Left forelimb (tissue), 1 donor: ENCODE measurements at regions not wholly inside any gene's neighbourhood (a gene's known extent, or its start where the extent isn't known, plus 50 kb on each side); places are given as distances from the start of the nearest gene placed in this dataset.

Source experiments
- DNase-seq: peaks from one replicate; pipeline ENCODE4 v3.0.0-alpha.2; 2018; ENCODE audit warnings: low spot score

DNA sequence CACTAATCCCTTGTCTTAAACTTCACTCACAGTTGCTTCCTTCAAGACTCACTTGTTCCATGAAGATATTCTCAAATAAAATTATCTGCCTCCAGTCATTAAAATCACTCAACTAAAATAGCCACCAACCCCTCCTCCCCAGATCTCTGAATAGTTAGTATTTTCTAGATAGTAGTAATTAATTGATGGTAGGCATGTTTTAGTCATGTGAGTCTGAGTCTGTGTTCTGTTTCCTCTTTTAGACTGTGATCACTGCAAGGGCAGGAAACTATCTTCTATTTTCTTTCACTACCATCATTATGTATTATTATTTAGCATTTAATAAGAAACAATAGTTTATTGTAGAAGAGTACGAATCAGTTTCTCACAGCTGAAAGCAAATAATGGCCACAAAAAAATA, 1080.5 kb downstream of the IGSF11 start:
- DNase-seq = no peak

DNA sequence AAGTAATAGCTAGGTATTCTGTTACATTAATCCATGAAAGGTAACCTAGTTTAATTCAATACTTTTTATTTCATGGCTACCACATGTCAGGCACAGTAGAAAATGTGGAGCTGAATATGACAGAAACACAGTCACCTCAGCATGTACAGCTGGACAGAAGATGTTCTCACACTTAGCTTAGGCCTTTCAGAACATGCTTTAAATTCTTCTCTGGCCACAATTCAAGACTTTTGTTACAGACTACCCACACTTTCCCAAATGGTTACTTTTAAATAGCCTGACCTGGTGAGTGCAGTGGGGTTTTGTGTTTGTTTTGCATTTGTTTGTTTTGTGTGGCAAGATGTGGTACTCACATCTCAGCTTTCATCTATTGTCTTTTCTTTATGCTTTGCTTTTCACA, 1079.5 kb downstream of the IGSF11 start:
- DNase-seq = no peak

DNA sequence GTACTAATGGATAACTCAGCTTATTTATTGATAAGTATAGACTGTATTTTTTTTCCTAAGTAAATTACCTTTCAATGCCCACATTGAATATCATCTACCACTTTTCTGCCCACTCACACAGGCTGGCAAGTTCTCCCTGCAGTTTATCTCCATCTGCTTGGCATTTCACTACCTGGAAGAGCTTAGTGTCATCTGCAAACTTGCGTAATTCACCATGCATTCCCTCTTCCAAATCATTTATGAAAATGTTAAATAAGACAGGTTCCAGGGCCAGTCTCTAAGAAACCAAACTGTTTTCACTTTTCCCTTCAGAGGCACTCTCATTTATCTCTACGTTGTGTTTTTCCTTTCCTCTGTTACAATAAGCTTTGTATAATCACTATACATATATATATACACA, 1076.6 kb downstream of the IGSF11 start:
- no peak for DNase-seq

DNA sequence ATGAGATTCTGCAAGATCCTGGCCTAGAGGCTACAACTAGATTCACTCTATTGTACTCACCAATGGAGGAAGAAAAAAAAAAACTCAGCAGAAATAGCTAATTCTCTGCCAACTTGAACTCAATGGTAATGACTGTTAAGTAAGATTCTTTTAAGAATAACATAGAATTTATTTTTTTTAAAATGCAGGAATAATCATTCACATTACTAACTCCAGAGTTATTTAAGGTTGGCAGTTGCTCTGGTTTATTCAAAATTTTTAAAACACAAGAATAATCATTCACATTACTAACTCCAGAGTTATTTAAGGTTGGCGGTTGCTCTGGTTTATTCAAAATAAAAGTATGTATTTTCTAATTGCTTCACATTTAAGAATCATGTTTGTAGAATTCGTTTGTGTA, 1071.9 kb downstream of the IGSF11 start:
- DNase-seq = no peak

DNA sequence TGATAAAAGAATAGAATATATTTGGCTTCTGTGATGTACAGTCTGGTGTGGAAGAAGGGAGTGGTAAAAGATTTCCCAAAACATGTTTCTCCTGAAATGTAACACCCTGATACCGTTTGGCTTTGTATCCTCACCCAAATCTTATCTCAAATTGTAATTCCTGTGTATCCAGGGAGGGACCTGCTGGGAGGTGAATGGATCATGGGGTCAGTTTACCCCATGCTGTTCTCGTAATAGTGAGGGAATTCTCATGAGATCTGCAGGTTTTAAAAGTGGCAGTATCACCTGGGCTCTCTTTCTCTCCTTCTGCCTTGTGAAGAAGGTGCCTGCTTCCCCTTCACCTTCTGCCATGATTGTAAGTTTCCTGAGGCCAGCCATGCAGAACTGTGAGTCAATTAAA, 1070.8 kb downstream of the IGSF11 start:
- DNase-seq = no peak

DNA sequence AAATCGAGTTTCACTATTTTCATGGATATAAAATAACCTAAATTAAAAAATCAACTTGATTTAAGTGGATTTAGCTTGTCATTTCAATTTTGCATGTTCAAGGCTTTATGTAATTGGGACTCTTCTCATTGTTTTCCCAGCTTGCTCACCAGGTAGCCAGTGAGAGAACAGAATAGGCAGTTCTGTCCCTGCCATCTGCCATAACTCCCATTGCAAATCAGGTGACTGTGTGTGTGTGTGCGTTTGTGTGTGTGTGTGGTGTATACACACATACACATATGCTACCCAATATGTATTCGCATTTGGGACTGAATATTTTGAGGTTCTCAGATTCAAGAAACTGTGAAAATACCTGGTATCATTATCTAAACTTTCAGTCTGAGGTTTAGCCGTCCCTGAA, 1069.8 kb downstream of the IGSF11 start:
- no peak for DNase-seq

DNA sequence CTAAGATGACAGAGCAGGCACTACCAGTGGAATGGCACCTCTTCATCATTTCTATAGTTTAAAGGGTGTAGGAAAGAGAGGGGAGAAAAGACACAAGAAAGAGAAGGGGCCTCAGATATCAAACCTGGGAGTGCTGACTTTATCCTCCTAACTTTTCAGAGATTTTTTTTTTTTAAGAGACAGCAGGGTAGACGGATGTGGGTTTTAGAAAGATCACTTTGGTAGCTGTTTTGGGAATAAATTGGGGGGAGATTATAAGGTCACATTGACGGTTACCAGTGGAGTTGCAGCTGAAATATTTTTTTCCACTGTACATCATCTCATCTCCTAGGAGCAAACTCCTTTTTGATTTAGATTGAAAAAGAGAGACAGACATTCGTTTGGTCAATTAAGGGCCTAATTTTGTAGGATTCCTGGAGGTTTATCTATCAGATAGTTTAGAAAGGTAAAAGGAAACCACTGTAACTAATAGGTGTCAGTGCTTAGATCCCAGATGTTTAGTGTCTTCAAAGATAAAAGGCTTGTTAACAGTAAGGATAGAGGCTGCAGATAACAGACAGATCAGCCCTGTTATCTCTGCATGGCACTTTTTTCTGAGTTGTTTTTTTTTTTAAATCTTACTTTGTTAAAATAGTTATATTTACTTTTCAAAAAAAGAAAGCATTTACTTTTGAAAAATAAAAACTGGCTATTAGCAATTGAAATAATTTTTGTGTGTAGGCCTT, 1057.0 kb downstream of the IGSF11 start:
- no peak for DNase-seq

DNA sequence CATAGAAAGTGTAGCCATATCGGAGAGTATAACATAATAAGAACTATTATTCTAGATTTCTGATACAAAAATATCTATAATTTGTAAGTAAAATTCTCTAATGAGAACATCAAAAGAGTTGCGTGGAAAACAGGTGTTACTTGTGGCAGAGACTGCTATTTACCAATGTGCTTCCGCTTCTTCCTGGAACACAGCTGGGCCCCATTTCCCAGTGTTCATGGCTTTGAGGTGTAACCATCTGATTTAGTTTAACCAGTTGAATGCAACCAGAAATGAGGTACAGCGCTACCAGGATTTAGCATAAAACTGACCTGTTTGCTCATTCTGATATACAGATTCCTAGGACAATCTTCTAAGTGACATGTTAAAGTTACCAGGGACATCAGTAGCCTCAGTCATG, 1055.2 kb downstream of the IGSF11 start:
- no peak for DNase-seq

DNA sequence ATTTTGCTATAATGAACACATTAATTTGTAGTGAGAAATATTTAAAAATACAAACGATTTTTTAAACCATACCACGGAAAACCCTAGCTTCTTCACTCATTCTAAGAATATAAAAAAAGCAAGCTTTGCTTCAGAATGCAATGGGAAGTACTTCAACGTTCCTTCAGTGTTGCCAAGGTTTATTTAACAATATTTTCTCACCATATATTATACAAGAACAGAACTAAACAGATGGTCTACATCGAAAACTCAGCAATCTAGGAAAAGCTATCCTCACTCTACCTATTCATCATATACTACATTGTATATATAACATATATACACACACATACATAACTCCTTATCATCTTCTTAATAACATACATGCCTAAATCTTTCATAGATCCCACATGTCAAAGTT, 1047.4 kb downstream of the IGSF11 start:
- no peak for DNase-seq

DNA sequence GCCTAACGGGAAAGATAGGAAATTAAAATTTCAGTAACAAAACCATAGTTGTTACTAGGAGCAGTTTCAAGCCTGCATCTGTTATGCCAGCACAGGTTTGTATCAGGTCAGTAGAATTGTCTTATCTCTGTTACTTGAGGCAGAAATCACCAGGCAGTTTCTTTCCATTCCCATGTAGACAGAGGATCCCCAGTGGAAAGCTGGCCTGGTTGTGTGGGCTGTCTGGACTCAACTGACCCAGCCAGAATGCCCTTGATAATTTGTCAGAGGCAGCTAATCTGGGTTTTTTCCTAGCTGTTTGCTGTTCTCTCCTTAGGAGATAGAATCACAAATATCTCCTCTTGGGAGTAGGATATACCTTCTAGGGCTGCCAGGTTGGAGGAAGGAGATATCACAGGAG, 1044.7 kb downstream of the IGSF11 start:
- DNase-seq = no peak

DNA sequence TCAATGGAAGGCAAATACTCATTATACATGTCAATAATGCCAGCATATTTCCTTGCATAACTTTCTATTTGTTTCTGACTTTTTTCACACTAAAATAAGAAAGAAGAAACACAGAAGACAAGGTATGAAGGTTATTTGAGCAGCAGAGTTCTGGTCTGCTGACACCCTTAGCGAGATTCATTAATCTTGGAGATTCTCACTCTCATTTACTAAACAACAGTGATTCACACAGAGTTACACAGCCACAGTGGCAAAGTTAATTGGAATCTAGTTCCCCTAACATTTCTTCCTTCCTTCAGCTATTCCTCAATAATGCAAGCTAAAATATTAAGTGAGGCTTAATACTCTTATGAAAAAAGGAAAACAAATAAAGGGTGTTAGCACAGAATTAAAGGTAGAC, 1044.0 kb downstream of the IGSF11 start:
- DNase-seq = no peak

DNA sequence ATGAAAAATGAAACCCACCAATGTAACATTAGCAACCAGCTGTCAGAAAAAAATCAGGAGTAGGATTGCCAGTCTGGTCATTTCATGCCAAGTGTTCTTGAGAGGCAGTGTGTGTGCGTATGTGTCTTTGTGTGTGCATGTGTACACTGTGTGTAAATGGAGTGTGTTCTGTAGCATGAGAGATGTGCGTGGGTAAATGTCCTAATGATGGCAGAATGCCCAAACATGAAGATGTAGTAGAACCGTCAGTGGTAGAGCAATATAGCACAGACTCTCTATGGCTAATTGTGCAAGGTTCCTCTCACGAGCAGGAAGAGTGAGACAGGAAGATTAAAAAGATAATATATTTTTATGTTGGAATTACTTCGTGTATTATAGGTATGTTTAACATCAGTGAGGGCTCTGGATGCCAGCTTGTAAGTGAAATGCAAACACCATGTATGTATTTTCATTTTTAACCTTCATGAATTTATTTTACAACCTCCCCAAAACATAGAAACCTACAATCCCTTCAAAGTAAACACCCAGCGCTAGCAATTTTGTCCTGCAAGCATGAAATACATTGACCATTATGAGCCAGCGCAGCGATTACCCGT, 1038.7 kb downstream of the IGSF11 start:
- DNase-seq = no peak

DNA sequence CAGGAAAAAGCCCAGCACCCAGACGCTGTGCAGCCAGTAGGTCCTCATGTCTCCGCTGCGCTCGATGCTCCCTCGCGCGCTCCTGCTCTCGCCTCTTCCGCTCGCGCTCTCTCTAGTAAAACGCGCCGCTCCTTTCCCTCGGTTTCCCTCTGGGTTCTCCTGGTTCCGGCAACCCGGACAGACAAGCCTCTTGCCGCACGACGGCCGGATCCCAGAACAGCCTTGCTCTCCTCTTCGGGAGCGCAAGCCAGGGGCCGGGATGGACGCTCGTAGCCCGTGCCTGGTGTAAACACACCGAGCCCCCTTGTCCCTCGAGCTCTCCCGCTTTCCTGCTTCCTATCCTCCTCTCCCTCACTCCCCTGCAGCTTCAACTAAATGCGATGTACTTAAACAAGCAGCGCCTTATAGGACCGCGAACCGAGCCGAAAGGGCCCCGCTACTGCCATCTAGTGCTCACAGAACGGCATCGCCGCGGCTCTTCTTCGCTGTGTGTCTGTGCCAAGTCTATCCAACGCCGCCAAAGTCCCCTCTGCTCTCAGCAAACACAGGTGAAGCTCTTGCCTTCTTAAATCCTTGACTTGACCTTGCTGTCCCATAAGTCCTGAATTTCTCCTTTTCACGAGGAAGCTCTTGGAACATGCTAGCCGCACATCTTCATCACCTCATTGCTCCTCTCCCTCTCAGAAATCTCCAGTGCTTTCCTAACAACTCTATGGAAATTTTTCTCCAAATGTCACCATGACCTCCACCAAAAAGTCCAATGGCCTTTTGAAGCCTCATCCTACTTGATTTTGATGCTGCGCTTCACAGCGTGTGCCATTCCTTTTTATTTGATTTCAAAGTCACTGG, 1037.2 kb downstream of the IGSF11 start:
- peak; percentile 86 for DNase-seq

DNA sequence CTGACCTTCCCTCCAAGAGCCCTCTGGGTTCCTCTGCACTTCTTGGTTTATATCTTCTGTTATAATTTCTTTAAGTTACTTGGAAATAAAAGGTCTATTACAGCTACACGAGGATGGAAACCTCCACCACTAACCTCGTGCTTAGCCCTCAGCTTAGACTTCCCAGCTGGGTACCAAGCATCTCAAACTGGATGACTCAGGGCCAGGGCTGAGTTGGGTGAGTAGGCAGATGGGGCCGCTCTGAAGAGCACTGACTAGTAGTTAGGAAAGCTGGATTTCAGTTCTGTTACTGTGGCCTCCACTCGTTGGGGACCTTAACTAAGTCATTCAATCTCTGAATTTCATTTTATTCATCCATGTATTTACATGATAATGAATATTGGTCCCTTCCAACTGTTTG, 1036.6 kb downstream of the IGSF11 start:
- no peak for DNase-seq

DNA sequence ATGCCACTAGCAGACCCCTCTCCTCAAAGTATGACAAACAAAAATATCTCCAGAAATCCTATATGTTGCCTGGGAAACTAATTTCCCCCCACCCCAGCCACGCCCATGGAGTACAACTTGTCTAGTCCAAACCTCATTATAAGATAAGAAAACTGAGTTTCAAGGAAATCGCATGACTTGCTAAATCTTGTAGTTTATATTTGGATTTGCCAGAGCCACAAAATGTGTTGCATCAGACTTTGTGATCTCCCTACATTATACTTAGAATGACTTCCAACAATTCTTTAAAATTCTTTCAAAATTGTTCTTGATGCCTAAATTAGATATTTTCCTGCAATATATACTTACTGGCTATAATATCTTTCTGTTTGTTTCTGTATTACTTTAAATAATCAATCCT, 1034.4 kb downstream of the IGSF11 start:
- DNase-seq = no peak

DNA sequence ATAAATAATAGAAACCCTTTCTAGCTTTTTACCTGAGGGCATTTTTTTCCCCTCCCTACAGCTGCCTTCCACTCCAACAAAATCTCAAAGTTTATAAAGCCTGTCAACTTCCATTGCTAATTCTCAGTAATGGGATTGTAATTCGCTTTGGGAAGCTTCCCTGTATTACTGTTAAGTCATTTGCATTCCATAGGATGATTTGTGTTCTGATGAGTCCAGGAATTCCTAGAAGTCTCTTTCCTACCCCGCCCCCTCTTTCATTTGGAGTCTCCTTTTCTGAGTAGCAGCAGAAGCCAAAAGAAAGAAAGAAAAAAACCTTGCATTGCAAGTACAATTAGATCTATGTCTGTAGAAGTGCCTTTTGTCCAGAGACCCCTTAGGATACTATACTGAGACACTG, 1033.3 kb downstream of the IGSF11 start:
- no peak for DNase-seq

DNA sequence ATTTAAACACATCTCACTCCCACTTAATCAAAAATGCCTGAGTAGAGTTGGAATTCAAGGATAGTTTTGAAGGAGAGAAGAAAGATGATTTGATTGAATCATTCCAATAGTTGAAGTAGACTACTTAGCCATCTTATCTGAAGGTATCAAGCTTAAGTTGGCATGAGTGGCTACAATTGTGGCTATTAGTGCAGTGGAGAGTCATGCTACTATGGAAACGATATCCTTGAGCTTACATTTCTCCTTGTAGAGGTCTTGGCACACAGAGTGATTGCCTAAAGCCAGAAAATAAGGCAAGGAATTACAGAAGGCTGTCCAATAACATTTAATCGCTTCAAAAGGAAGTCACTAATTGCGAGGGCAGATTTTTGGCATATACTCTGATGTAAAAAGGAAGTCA, 1022.7 kb downstream of the IGSF11 start:
- DNase-seq = no peak

DNA sequence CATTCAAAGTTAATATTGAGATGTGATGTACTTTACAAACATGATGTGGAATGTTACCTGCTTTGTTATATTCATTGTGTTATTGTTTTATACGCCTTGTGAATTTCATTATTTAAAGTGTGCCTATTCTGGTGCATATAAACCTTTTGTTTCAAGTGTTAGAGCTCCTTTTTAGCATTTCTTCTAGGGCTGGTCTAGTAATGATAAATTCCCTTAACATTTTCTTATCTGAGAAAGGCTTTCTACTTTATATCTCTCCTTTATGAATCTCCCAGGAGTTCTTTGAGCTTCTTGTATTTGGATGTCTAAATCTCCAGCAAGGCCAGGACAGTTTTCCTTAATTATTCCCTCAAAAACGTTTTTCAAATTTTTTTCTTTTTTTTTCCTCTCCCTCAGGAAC, 1005.6 kb downstream of the IGSF11 start:
- DNase-seq = no peak

DNA sequence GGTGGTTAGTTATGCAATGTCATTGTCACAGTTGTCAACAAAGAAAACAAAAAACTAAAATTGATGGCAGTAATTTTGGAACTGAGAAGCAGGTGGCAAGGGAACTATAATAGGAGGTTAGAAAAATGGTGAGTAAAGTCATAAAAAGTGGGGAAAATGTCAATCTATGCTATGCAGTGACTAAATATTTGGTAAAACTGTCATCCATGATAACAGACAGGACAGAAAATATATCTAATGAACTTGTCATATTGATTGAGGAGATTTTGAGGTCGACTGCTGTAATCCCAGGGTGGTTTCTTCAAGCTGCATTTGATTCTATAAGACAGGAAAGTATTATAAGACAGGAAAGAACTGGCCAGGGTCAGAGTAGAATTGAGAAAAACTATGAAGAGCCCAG, 998.4 kb downstream of the IGSF11 start:
- DNase-seq = no peak

DNA sequence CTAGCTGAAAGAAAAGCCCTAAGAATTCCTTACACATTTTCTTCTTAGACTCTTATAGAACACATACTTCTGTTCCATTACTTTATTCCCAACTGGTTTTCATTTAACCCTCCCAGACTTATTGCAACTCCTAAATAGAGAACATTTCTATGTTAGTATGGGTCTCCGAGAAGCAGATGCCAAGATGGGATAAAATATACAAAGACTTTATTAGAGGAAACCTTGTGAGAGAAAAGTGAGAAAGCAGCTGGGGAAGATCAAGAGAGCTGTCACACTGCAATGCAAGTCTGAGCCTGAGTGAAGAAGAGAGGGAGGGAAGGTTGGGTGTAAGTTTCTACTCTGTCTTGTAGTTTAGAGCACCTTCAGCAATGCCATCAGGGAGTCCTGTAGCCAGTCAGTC, 979.3 kb downstream of the IGSF11 start:
- DNase-seq = no peak

DNA sequence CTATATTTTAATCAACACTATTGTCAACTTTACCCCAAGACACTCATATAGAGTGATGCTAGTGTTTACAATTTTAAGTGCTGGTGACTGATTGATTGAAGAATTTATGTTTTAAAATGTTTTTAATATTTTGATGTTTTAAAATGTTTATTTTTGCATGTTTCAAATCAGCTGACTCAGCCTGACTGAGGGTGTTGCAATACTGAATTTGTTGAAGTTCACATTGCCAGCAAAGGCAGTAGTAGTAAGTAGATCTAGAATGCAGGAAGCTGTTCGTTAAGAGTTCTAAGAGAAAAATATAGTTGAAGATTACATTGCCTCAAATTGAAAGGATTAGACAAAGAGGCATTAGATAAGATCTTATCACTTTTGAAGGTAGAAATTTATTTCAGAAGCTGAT, 977.6 kb downstream of the IGSF11 start:
- no peak for DNase-seq

DNA sequence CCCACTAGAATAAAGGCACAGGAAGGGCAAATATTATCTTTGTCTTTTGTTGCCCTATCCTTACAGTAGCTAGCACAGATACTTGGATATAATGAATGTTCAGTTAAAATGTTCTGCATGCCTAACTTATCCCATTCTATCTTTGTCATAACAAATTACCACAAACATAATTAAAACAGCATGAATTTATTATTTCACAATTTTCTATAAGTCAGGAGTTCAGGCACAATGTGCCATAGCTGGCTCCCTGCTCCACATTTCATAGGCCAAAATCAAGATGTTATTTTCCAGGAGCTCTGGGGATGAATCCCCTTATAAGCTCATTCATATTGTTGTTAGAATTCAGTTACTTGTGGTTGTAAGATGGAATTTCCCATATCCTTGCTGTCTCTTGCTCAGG, 975.5 kb downstream of the IGSF11 start:
- DNase-seq = no peak

DNA sequence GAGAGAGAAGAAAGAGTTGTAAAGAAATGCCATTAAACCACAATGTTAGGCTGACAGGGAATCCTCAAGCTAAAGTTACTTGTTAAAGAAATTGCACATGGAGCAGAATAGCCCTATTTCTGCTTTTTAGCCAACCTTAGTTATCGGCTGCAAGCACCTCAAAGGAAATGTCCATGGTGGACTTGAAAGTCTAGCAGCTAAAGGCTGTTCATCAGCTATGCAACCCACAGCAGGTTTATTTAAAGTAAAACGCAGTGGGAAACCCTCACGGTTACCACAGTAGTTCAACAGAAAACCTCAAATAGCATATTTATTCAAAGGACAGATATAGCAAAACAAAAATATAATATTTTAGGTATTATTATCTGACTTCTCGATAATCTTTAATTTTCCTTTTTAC, 967.2 kb downstream of the IGSF11 start:
- no peak for DNase-seq
